GM20000 (cell line): ENCODE measurements at regions not wholly inside any gene's neighbourhood (a gene's known extent, or its start where the extent isn't known, plus 50 kb on each side); places are given as distances from the start of the nearest gene placed in this dataset.

Experiments used
- DNase-seq: peaks from one replicate; pipeline ENCODE4 v3.0.0; 2012; ENCODE audit warnings: low spot score
- CTCF ChIP-seq: IDR thresholded peaks from 2 replicates; pipeline ENCODE4 v1.5.1; 2012; ENCODE audit warnings: mild to moderate bottlenecking, control low read depth; ENCODE audit errors: extremely low read depth, missing control alignments

GRCh38 chr7:19973581-19973980 is 200.2 kb upstream of the TMEM196 start:
- TF ChIP-seq CTCF: no peak
- DNase-seq: no peak

- no peak for DNase-seq
- no peak for TF ChIP-seq CTCF
These were observed 199.5 kb upstream of the TMEM196 start for GRCh38 chr7:19972876-19973275.

- TF ChIP-seq CTCF: no peak
- no peak for DNase-seq
These were observed 198.5 kb upstream of the TMEM196 start for GRCh38 chr7:19971956-19972355.

GRCh38 chr7:19970514-19970913 is 197.1 kb upstream of the TMEM196 start:
- DNase-seq: no peak
- TF ChIP-seq CTCF: no peak

GRCh38 chr7:19969859-19970493 is 196.6 kb upstream of the TMEM196 start:
- DNase-seq: no peak
- no peak for TF ChIP-seq CTCF

- TF ChIP-seq CTCF: no peak
- no peak for DNase-seq
These were observed 190.8 kb upstream of the TMEM196 start for GRCh38 chr7:19964246-19964645.

- TF ChIP-seq CTCF: no peak
- DNase-seq: no peak
These were observed 190.3 kb upstream of the TMEM196 start for GRCh38 chr7:19963695-19964094.
